ENCODE measurements at regions not wholly inside any gene's neighbourhood (a gene's known extent, or its start where the extent isn't known, plus 50 kb on each side); places are given as distances from the start of the nearest gene placed in this dataset.

GRCh38 chr14:34063042-34063441, 112.2 kb upstream of the EGLN3 start:
- no peak overlapping the region for H3K27ac Mint-ChIP-seq
- no CpG with 5 or more reads among the region's 1 CpG for WGBS (ENCODE audit: insufficient coverage)
- ChIA-PET CTCF (no interaction called here), POLR2A (no interaction called here)
- Histone ChIP-seq H3K9ac (ENCODE audit: low read length) (no peak overlapping the region), H2AFZ (ENCODE audit: insufficient read depth, low read depth, low read length, poor library complexity, severe bottlenecking) (no peak overlapping the region), H3K4me1 (ENCODE audit: control insufficient read depth in 2 of 2, insufficient read depth in 2 of 2, low read length in 2 of 2) (peaks cover 11% of the 10 kb centered on the region in 2 donors), H3K27ac (ENCODE audit: low read length in 2 of 2) (no peak overlapping the region), H4K20me1 (ENCODE audit: control insufficient read depth, insufficient read depth, low read length, poor library complexity, severe bottlenecking) (no peaks in the 10 kb centered on the region), H3K9me3 (ENCODE audit: control extremely low read depth in 1 of 3, control insufficient read depth in 2 of 3, insufficient read depth in 1 of 3, low read length in 2 of 3) (no peaks in the 10 kb centered on the region), H3K36me3 (replicated peaks in 1 of 2; ENCODE audit: control extremely low read depth in 1 of 2, control insufficient read depth in 1 of 2, extremely low read depth in 1 of 2, insufficient read depth in 2 of 2, low read length in 1 of 2) (no peaks in the 10 kb centered on the region), H3K79me2 (ENCODE audit: control insufficient read depth, insufficient read depth, low read length) (no peaks in the 10 kb centered on the region), H3K4me3 (ENCODE audit: control extremely low read depth in 1 of 5, extremely low read depth in 1 of 5, insufficient read depth in 1 of 5, low read depth in 2 of 5, low read length in 4 of 5) (no peak overlapping the region), H3K27me3 (replicated peaks in 1 of 4; ENCODE audit: control extremely low read depth in 1 of 4, control insufficient read depth in 3 of 4, insufficient read depth in 4 of 4, low read length in 3 of 4) (peaks cover 0 to 21% (median 5%) of the 10 kb centered on the region in 4 experiments), H3K4me2 (replicated peaks; ENCODE audit: low read depth, low read length, poor library complexity, severe bottlenecking) (no peak overlapping the region)
- DNase-seq (no peak), ATAC-seq (ENCODE audit: low read depth) (no peak)
- H3K9me3 Mint-ChIP-seq (ENCODE audit: insufficient read depth) = no peaks in the 10 kb centered on the region
- peaks cover 13% of the 10 kb centered on the region for H3K4me1 Mint-ChIP-seq
- intact Hi-C loops (cut with micrococcal nuclease) = no loop called here
- no peak overlapping the region for H3K4me3 Mint-ChIP-seq
- TF ChIP-seq CTCF (IDR thresholded peaks at IDR 0.05) (no peak), EZH2 (IDR thresholded peaks at IDR 0.05; ENCODE audit: borderline replicate concordance, insufficient read depth, low read depth, low read length, poor library complexity, severe bottlenecking) (no peak)
- peaks cover 27% of the 10 kb centered on the region for H3K27me3 Mint-ChIP-seq

- no peak for DNase-seq
- CTCF ChIA-PET = no interaction called here
- POLR2A ChIA-PET = interaction anchor here (0.6 kb wide), 1 partner anchor 984 kb away, joined by 4 read pairs; the partner anchor contains the start of gene FAM177A1
- H3K4me3 Mint-ChIP-seq = no peak overlapping the region
- H4K20me1 ChIP-seq (ENCODE audit: control insufficient read depth, insufficient read depth, low read length, poor library complexity, severe bottlenecking) = no peaks in the 10 kb centered on the region
- no peaks in the 10 kb centered on the region for H3K9me3 Mint-ChIP-seq (ENCODE audit: insufficient read depth)
- H2AFZ ChIP-seq (ENCODE audit: insufficient read depth, low read depth, low read length, poor library complexity, severe bottlenecking) = no peak overlapping the region
- WGBS (ENCODE audit: insufficient coverage) = 86% methylated on average over 5 of the region's 8 CpGs
- intact Hi-C loops (cut with micrococcal nuclease) = no loop called here
- H3K27ac ChIP-seq (ENCODE audit: low read length in 2 of 2) = no peak overlapping the region
- H3K4me1 ChIP-seq (ENCODE audit: control insufficient read depth in 2 of 2, insufficient read depth in 2 of 2, low read length in 2 of 2) = peaks cover 11% of the 10 kb centered on the region in 2 donors
- no peak overlapping the region for H3K4me3 ChIP-seq (ENCODE audit: control extremely low read depth in 1 of 5, extremely low read depth in 1 of 5, insufficient read depth in 1 of 5, low read depth in 2 of 5, low read length in 4 of 5)
- peaks cover 13% of the 10 kb centered on the region for H3K4me1 Mint-ChIP-seq
- H3K4me2 ChIP-seq (replicated peaks; ENCODE audit: low read depth, low read length, poor library complexity, severe bottlenecking) = no peak overlapping the region
- no peaks in the 10 kb centered on the region for H3K79me2 ChIP-seq (ENCODE audit: control insufficient read depth, insufficient read depth, low read length)
- peaks cover 27% of the 10 kb centered on the region for H3K27me3 Mint-ChIP-seq
- H3K27ac Mint-ChIP-seq = no peak overlapping the region
- no peaks in the 10 kb centered on the region for H3K36me3 ChIP-seq (replicated peaks in 1 of 2; ENCODE audit: control extremely low read depth in 1 of 2, control insufficient read depth in 1 of 2, extremely low read depth in 1 of 2, insufficient read depth in 2 of 2, low read length in 1 of 2)
- TF ChIP-seq CTCF (IDR thresholded peaks at IDR 0.05) (no peak), EZH2 (IDR thresholded peaks at IDR 0.05; ENCODE audit: borderline replicate concordance, insufficient read depth, low read depth, low read length, poor library complexity, severe bottlenecking) (no peak)
- H3K9ac ChIP-seq (ENCODE audit: low read length) = no peak overlapping the region
- peaks cover 0 to 21% (median 5%) of the 10 kb centered on the region in 4 experiments for H3K27me3 ChIP-seq (replicated peaks in 1 of 4; ENCODE audit: control extremely low read depth in 1 of 4, control insufficient read depth in 3 of 4, insufficient read depth in 4 of 4, low read length in 3 of 4)
- no peak for ATAC-seq (ENCODE audit: low read depth)
- H3K9me3 ChIP-seq (ENCODE audit: control extremely low read depth in 1 of 3, control insufficient read depth in 2 of 3, insufficient read depth in 1 of 3, low read length in 2 of 3) = no peaks in the 10 kb centered on the region
Observed at GRCh38 chr14:34062353-34062973, 111.6 kb upstream of the EGLN3 start.
